ENCODE measurements at regions not wholly inside any gene's neighbourhood (a gene's known extent, or its start where the extent isn't known, plus 50 kb on each side); places are given as distances from the start of the nearest gene placed in this dataset.
"Not testable (repeated sequence)": the region's sequence is repeated elsewhere in the genome, so short reads cannot be mapped to it uniquely, and the experiment has no call there.

- H3K27me3 Mint-ChIP-seq (ENCODE audit: low read depth); H3K4me3 Mint-ChIP-seq; H3K27ac Mint-ChIP-seq; H3K36me3 Mint-ChIP-seq (ENCODE audit: low read depth); H3K4me1 Mint-ChIP-seq (ENCODE audit: low read depth); H3K9me3 Mint-ChIP-seq: not testable (repeated sequence)
These were observed 343.4 kb upstream of the PLGLB1 start for GRCh38 chr2:87365038-87365437.

GRCh38 chr2:87386063-87386560 lies 361.8 kb upstream of the PLGLB2 start:
- not testable (repeated sequence) for H3K4me1 Mint-ChIP-seq (ENCODE audit: low read depth); H3K36me3 Mint-ChIP-seq (ENCODE audit: low read depth); H3K9me3 Mint-ChIP-seq; H3K27me3 Mint-ChIP-seq (ENCODE audit: low read depth); H3K27ac Mint-ChIP-seq; H3K4me3 Mint-ChIP-seq

- not testable (repeated sequence) for H3K27me3 Mint-ChIP-seq (ENCODE audit: low read depth); H3K27ac Mint-ChIP-seq; H3K36me3 Mint-ChIP-seq (ENCODE audit: low read depth); H3K4me3 Mint-ChIP-seq; H3K4me1 Mint-ChIP-seq (ENCODE audit: low read depth); H3K9me3 Mint-ChIP-seq
These were observed 352.1 kb upstream of the PLGLB2 start for GRCh38 chr2:87395784-87396183.

- not testable (repeated sequence) for H3K27ac Mint-ChIP-seq; H3K36me3 Mint-ChIP-seq (ENCODE audit: low read depth); H3K4me3 Mint-ChIP-seq; H3K27me3 Mint-ChIP-seq (ENCODE audit: low read depth); H3K9me3 Mint-ChIP-seq; H3K4me1 Mint-ChIP-seq (ENCODE audit: low read depth)
These were observed 351.2 kb upstream of the PLGLB2 start for GRCh38 chr2:87396551-87397265.

- H3K9me3 Mint-ChIP-seq; H3K27ac Mint-ChIP-seq; H3K4me3 Mint-ChIP-seq; H3K4me1 Mint-ChIP-seq (ENCODE audit: low read depth); H3K36me3 Mint-ChIP-seq (ENCODE audit: low read depth); H3K27me3 Mint-ChIP-seq (ENCODE audit: low read depth): not testable (repeated sequence)
These were observed 350.4 kb upstream of the PLGLB2 start for GRCh38 chr2:87397276-87398065.

GRCh38 chr2:87398567-87399305 lies 349.2 kb upstream of the PLGLB2 start:
- not testable (repeated sequence) for H3K27me3 Mint-ChIP-seq (ENCODE audit: low read depth); H3K4me1 Mint-ChIP-seq (ENCODE audit: low read depth); H3K27ac Mint-ChIP-seq; H3K4me3 Mint-ChIP-seq; H3K9me3 Mint-ChIP-seq; H3K36me3 Mint-ChIP-seq (ENCODE audit: low read depth)

GRCh38 chr2:87401726-87402345 lies 346.1 kb upstream of the PLGLB2 start:
- Mint-ChIP-seq H3K4me3 (no peak overlapping the region), H3K4me1 (ENCODE audit: low read depth) (no peaks in the 10 kb centered on the region), H3K9me3 (peaks cover 4% of the 10 kb centered on the region), H3K27me3 (ENCODE audit: low read depth) (no peaks in the 10 kb centered on the region), H3K27ac (no peak overlapping the region), H3K36me3 (ENCODE audit: low read depth) (peaks cover 2% of the 10 kb centered on the region)

- peaks cover 4% of the 10 kb centered on the region for H3K9me3 Mint-ChIP-seq
- H3K36me3 Mint-ChIP-seq (ENCODE audit: low read depth): peaks cover 2% of the 10 kb centered on the region
- no peak overlapping the region for H3K27ac Mint-ChIP-seq
- H3K4me1 Mint-ChIP-seq (ENCODE audit: low read depth): no peaks in the 10 kb centered on the region
- no peak overlapping the region for H3K4me3 Mint-ChIP-seq
- H3K27me3 Mint-ChIP-seq (ENCODE audit: low read depth): no peaks in the 10 kb centered on the region
These were observed 344.1 kb upstream of the PLGLB2 start for GRCh38 chr2:87403893-87404175.

GRCh38 chr2:87404411-87405255 lies 343.3 kb upstream of the PLGLB2 start:
- not testable (repeated sequence) for H3K27ac Mint-ChIP-seq; H3K4me1 Mint-ChIP-seq (ENCODE audit: low read depth); H3K27me3 Mint-ChIP-seq (ENCODE audit: low read depth); H3K4me3 Mint-ChIP-seq; H3K36me3 Mint-ChIP-seq (ENCODE audit: low read depth); H3K9me3 Mint-ChIP-seq

- not testable (repeated sequence) for H3K4me1 Mint-ChIP-seq (ENCODE audit: low read depth); H3K27me3 Mint-ChIP-seq (ENCODE audit: low read depth); H3K27ac Mint-ChIP-seq; H3K36me3 Mint-ChIP-seq (ENCODE audit: low read depth); H3K9me3 Mint-ChIP-seq; H3K4me3 Mint-ChIP-seq
These were observed 342.2 kb upstream of the PLGLB2 start for GRCh38 chr2:87405531-87406216.

- H3K27ac Mint-ChIP-seq; H3K36me3 Mint-ChIP-seq (ENCODE audit: low read depth); H3K4me3 Mint-ChIP-seq; H3K4me1 Mint-ChIP-seq (ENCODE audit: low read depth); H3K27me3 Mint-ChIP-seq (ENCODE audit: low read depth); H3K9me3 Mint-ChIP-seq: not testable (repeated sequence)
These were observed 341.3 kb upstream of the PLGLB2 start for GRCh38 chr2:87406406-87407175.

- H3K27ac Mint-ChIP-seq; H3K9me3 Mint-ChIP-seq; H3K36me3 Mint-ChIP-seq (ENCODE audit: low read depth); H3K4me1 Mint-ChIP-seq (ENCODE audit: low read depth); H3K4me3 Mint-ChIP-seq; H3K27me3 Mint-ChIP-seq (ENCODE audit: low read depth): not testable (repeated sequence)
These were observed 338.3 kb upstream of the PLGLB2 start for GRCh38 chr2:87409601-87410000.

- not testable (repeated sequence) for H3K36me3 Mint-ChIP-seq (ENCODE audit: low read depth); H3K9me3 Mint-ChIP-seq; H3K27ac Mint-ChIP-seq; H3K4me3 Mint-ChIP-seq; H3K4me1 Mint-ChIP-seq (ENCODE audit: low read depth); H3K27me3 Mint-ChIP-seq (ENCODE audit: low read depth)
These were observed 337.5 kb upstream of the PLGLB2 start for GRCh38 chr2:87410371-87410770.
